Embryonic facial prominence (tissue), 1 donor: ENCODE measurements at regions not wholly inside any gene's neighbourhood (a gene's known extent, or its start where the extent isn't known, plus 50 kb on each side); places are given as distances from the start of the nearest gene placed in this dataset.

ENCODE experiments used
- DNase-seq: peaks from one replicate; pipeline ENCODE4 v3.0.0-alpha.2; 2016; ENCODE audit errors: extremely low spot score

GRCh38 chr11:27215471-27216269 is 147.3 kb downstream of the CCDC34 start:
- DNase-seq: no peak

GRCh38 chr11:27214713-27215112 is 148.3 kb downstream of the CCDC34 start:
- no peak for DNase-seq

GRCh38 chr11:27213232-27213660 is 149.8 kb downstream of the CCDC34 start:
- peak; percentile 73 for DNase-seq

GRCh38 chr11:27212248-27212780 is 150.7 kb downstream of the CCDC34 start:
- DNase-seq: no peak

- DNase-seq: no peak
Observed at GRCh38 chr11:27211370-27212127, 151.5 kb downstream of the CCDC34 start.

GRCh38 chr11:27210531-27210930 is 152.5 kb downstream of the CCDC34 start:
- DNase-seq: no peak

GRCh38 chr11:27209562-27210005 is 153.4 kb downstream of the CCDC34 start:
- no peak for DNase-seq

- DNase-seq: no peak
Observed at GRCh38 chr11:27208846-27209245, 154.2 kb downstream of the CCDC34 start.

- DNase-seq: no peak
Observed at GRCh38 chr11:27207025-27207650, 155.9 kb downstream of the CCDC34 start.

GRCh38 chr11:27205779-27206570 is 157.0 kb downstream of the CCDC34 start:
- DNase-seq: no peak

- no peak for DNase-seq
Observed at GRCh38 chr11:27205250-27205649, 157.8 kb downstream of the CCDC34 start.

- DNase-seq: no peak
Observed at GRCh38 chr11:27204529-27204928, 158.5 kb downstream of the CCDC34 start.

- no peak for DNase-seq
Observed at GRCh38 chr11:27203077-27203647, 159.9 kb downstream of the CCDC34 start.

GRCh38 chr11:27201454-27202302 is 161.1 kb downstream of the BBOX1 start:
- no peak for DNase-seq

GRCh38 chr11:27200779-27201453 is 160.3 kb downstream of the BBOX1 start:
- DNase-seq: no peak

GRCh38 chr11:27196203-27196897 is 155.7 kb downstream of the BBOX1 start:
- DNase-seq: no peak

GRCh38 chr11:27195837-27196202 is 155.2 kb downstream of the BBOX1 start:
- DNase-seq: no peak

- no peak for DNase-seq
Observed at GRCh38 chr11:27194976-27195375, 154.4 kb downstream of the BBOX1 start.
